BJ (cell line): ENCODE measurements at regions not wholly inside any gene's neighbourhood (a gene's known extent, or its start where the extent isn't known, plus 50 kb on each side); places are given as distances from the start of the nearest gene placed in this dataset.

Source experiments
- CTCF ChIA-PET: fragments of 350-600 bp; formaldehyde crosslinking; extraction: SDS; loops from one replicate; lab custom pipeline; 2021; ENCODE audit warnings: antibody characterized with exemption, inconsistent platforms; lab: Yijun Ruan, JAX
- POLR2A ChIA-PET: fragments of 300-600 bp; sonication (Branson Sonifier 250); formaldehyde crosslinking; extraction: SDS; loops from one replicate; lab custom pipeline; 2021; ENCODE audit warnings: antibody characterized with exemption; lab: Charles Lee
- DNase-seq: peaks from one replicate; pipeline ENCODE4 v3.0.0-alpha.2; 2011; ENCODE audit warnings: low read depth
- H3K27me3 ChIP-seq: 2 replicates; pipeline ENCODE4 v1.6.0; 2011; ENCODE audit warnings: low read length; ENCODE audit not compliant: control insufficient read depth, insufficient read depth
- H3K36me3 ChIP-seq: 2 replicates; pipeline ENCODE4 v1.5.1; 2011; ENCODE audit warnings: low read length; ENCODE audit not compliant: control insufficient read depth, insufficient read depth
- H3K4me3 ChIP-seq: 2 replicates; pipeline ENCODE4 v1.5.1; 2011; ENCODE audit warnings: low read depth, mild to moderate bottlenecking, control low read depth, low read length
- CTCF ChIP-seq: IDR thresholded peaks from 2 replicates; pipeline ENCODE4 v1.5.1; 2011; ENCODE audit warnings: low read depth, mild to moderate bottlenecking, control low read depth, inconsistent platforms, low read length, moderate library complexity; ENCODE audit not compliant: insufficient read depth

GRCh38 chr18:55086906-55087305 lies 127.6 kb upstream of the CCDC68 start:
- no peak for DNase-seq
- no peak for TF ChIP-seq CTCF
- Histone ChIP-seq H3K4me3 (no peak overlapping the region), H3K27me3 (peaks cover 8% of the 10 kb centered on the region), H3K36me3 (no peaks in the 10 kb centered on the region)
- CTCF ChIA-PET: no interaction called here
- POLR2A ChIA-PET: no interaction called here

- no peak for DNase-seq
- Histone ChIP-seq H3K4me3 (no peak overlapping the region), H3K27me3 (peaks cover 8% of the 10 kb centered on the region), H3K36me3 (no peaks in the 10 kb centered on the region)
- TF ChIP-seq CTCF: no peak
- CTCF ChIA-PET: no interaction called here
- POLR2A ChIA-PET: no interaction called here
Observed at GRCh38 chr18:55085557-55086285, 126.5 kb upstream of the CCDC68 start.

- Histone ChIP-seq H3K4me3 (no peak overlapping the region), H3K27me3 (peaks cover 8% of the 10 kb centered on the region), H3K36me3 (no peaks in the 10 kb centered on the region)
- TF ChIP-seq CTCF: no peak
- ChIA-PET CTCF (interaction anchor here (0.6 kb wide), 1 partner anchor 101 kb away, joined by 3 read pairs; no protein-coding TSS in a partner anchor), POLR2A (no interaction called here)
- DNase-seq: no peak
Observed at GRCh38 chr18:55084550-55084949, 125.3 kb upstream of the CCDC68 start.

GRCh38 chr18:55083461-55083860 lies 124.2 kb upstream of the CCDC68 start:
- TF ChIP-seq CTCF: no peak
- ChIA-PET CTCF (interaction anchor here (0.8 kb wide), 1 partner anchor 36 kb away, joined by 3 read pairs; no protein-coding TSS in a partner anchor), POLR2A (no interaction called here)

GRCh38 chr18:55079481-55080355 lies 120.5 kb upstream of the CCDC68 start:
- Histone ChIP-seq H3K36me3 (no peaks in the 10 kb centered on the region), H3K27me3 (peaks cover 3% of the 10 kb centered on the region; the same call in 1 of the 2 replicates), H3K4me3 (no peak overlapping the region)
- CTCF ChIA-PET: interaction anchor here (0.8 kb wide), 1 partner anchor 46 kb away, joined by 3 read pairs; no protein-coding TSS in a partner anchor
- POLR2A ChIA-PET: no interaction called here
- no peak for DNase-seq
- no peak for TF ChIP-seq CTCF

More at GRCh38 chr18:55083461-55083860, 124.2 kb upstream of the CCDC68 start:
- Histone ChIP-seq H3K4me3 (no peak overlapping the region), H3K36me3 (no peaks in the 10 kb centered on the region), H3K27me3 (peaks cover 8% of the 10 kb centered on the region)
- DNase-seq: no peak
